ENCODE measurements at regions not wholly inside any gene's neighbourhood (a gene's known extent, or its start where the extent isn't known, plus 50 kb on each side); places are given as distances from the start of the nearest gene placed in this dataset.

DNA sequence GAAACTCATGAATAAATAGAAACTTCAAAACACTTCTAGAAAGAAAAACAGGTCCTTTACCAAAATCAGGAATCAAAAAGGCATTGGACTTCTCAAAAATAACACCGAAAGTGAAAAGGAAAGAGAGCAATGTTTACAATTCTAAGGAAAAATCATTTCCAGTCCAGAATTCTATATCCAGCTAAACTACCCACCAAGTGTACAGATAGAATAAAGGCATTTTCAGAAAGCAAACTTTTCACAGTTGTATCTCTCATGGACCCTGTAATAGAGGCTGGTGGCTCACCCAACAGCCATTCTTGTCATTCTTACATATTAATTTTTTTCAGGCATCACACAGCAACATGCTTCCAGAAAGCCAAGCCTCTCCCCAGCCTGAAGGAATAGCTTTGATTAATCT lies 63.7 kb downstream of the FOXD1 start:
- Histone ChIP-seq H3K4me3 (no peak overlapping the region), H3K9me3 (peaks cover 0 to 26% of the 10 kb centered on the region in 2 donors), H3K27me3 (peaks cover 52 to 66% of the 10 kb centered on the region in 2 donors), H3K4me1 (peaks cover 9 to 15% of the 10 kb centered on the region in 2 donors), H3K27ac (no peak overlapping the region), H3K36me3 (no peaks in the 10 kb centered on the region)
- ATAC-seq (no peak), DNase-seq (no peak)
- no peak for TF ChIP-seq CTCF (IDR thresholded peaks at IDR 0.05)
- intact Hi-C loops (cut with DNase I): no loop called here

DNA sequence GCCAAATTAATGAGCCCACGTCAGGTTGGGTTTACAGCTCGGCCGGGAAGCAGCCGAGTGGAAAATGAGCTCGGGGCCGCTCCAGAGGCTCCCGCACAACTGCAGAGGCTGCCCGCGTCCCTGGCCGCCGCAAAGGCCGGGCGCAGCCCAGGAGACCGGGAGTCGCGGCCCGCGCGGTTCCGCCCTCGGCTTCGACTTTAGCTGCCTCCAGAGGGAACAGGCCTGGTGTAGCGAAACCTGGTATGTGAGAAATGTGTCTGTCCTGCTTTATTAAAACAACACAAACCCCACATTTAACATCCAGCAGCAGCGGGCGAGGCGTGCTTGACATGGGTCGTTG lies 66.2 kb downstream of the FOXD1 start:
- ATAC-seq (no peak), DNase-seq (no peak)
- H3K27me3 ChIP-seq: peaks cover 73 to 82% of the 10 kb centered on the region in 2 donors
- no peak for TF ChIP-seq CTCF (IDR thresholded peaks at IDR 0.05)
- peaks cover 9 to 15% of the 10 kb centered on the region in 2 donors for H3K4me1 ChIP-seq
- H3K4me3 ChIP-seq: no peak overlapping the region
- H3K9me3 ChIP-seq: peaks cover 0 to 26% of the 10 kb centered on the region in 2 donors
- H3K36me3 ChIP-seq: no peaks in the 10 kb centered on the region
- intact Hi-C loops (cut with DNase I): no loop called here
- no peak overlapping the region for H3K27ac ChIP-seq

GRCh38 chr5:73381590-73382400 lies 66.8 kb downstream of the FOXD1 start:
- Histone ChIP-seq H3K36me3 (no peaks in the 10 kb centered on the region), H3K4me3 (no peak overlapping the region), H3K27ac (no peak overlapping the region), H3K4me1 (peaks cover 9 to 15% of the 10 kb centered on the region in 2 donors), H3K27me3 (peaks cover 74 to 88% of the 10 kb centered on the region in 2 donors), H3K9me3 (peaks cover 0 to 26% of the 10 kb centered on the region in 2 donors)
- DNase-seq (peak in 1 of 4 donors; percentile 73), ATAC-seq (peak; percentile 27)
- TF ChIP-seq CTCF (IDR thresholded peaks at IDR 0.05): no peak
- intact Hi-C loops (cut with DNase I): no loop called here

- DNase-seq (no peak), ATAC-seq (no peak)
- H3K4me3 ChIP-seq: no peak overlapping the region
- peaks cover 74 to 94% of the 10 kb centered on the region in 2 donors for H3K27me3 ChIP-seq
- TF ChIP-seq CTCF (IDR thresholded peaks at IDR 0.05): no peak
- H3K9me3 ChIP-seq: peaks cover 0 to 25% of the 10 kb centered on the region in 2 donors
- H3K36me3 ChIP-seq: no peaks in the 10 kb centered on the region
- intact Hi-C loops (cut with DNase I): no loop called here
- H3K27ac ChIP-seq: no peak overlapping the region
- H3K4me1 ChIP-seq: peaks cover 9 to 15% of the 10 kb centered on the region in 2 donors
Observed at GRCh38 chr5:73380710-73381589, 67.6 kb downstream of the FOXD1 start.

DNA sequence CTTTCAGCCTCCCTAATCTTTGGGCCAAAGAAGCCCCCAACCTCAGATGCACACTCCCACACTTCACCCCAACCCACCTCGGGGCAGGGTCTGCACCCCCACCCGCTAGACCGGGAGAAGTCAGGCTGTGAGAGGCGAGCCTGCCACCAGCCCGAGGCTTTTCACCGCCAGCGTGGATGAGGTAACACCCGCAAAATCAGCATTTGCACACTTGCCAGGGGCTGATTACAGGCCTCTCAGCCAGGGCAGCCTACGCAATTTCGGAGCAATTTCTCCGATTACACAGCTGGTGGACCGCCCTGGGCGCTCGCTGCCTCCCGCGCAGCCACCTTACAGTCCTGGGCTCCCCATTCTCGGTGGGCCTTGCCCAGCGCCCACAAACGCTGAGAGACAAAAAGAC lies 68.5 kb downstream of the FOXD1 start:
- intact Hi-C loops (cut with DNase I): no loop called here
- no peak for DNase-seq
- H3K27ac ChIP-seq: no peak overlapping the region
- ATAC-seq: no peak
- TF ChIP-seq CTCF (IDR thresholded peaks at IDR 0.05): no peak
- peaks cover 0 to 16% of the 10 kb centered on the region in 2 donors for H3K9me3 ChIP-seq
- H3K4me3 ChIP-seq: no peak overlapping the region
- no peaks in the 10 kb centered on the region for H3K36me3 ChIP-seq
- peaks cover 68 to 92% of the 10 kb centered on the region in 2 donors for H3K27me3 ChIP-seq
- peaks cover 9 to 15% of the 10 kb centered on the region in 2 donors for H3K4me1 ChIP-seq
